A549 (cell line): ENCODE measurements at regions not wholly inside any gene's neighbourhood (a gene's known extent, or its start where the extent isn't known, plus 50 kb on each side); places are given as distances from the start of the nearest gene placed in this dataset.

ENCODE experiments used
- CTCF ChIP-seq: fragments of >200 bp; sonication (Bioruptor Twin); formaldehyde crosslinking; IDR thresholded peaks from 3 replicates; pipeline ENCODE4 v1.5.1; 2016
- HOXB5 ChIP-seq: fragments of 250-450 bp; sonication (Bioruptor Pico); IDR thresholded peaks from 2 replicates; pipeline ENCODE4 v1.5.0; 2020; ENCODE audit warnings: mild to moderate bottlenecking, moderate library complexity
- NFE2L2 ChIP-seq: fragments of 150-350 bp; conservative IDR thresholded peaks from 2 replicates; pipeline ENCODE4 v1.6.1; 2014; ENCODE audit warnings: low read length

- TF ChIP-seq NFE2L2 (no peak), CTCF (no peak), HOXB5 (CRISPR knock-in tag) (no peak)
These were observed 143.4 kb downstream of the BTG1 start for GRCh38 chr12:92002195-92002649.
